Epithelial cell of prostate (primary cell): ENCODE measurements at regions not wholly inside any gene's neighbourhood (a gene's known extent, or its start where the extent isn't known, plus 50 kb on each side); places are given as distances from the start of the nearest gene placed in this dataset.
"Not testable (repeated sequence)": the region's sequence is repeated elsewhere in the genome, so short reads cannot be mapped to it uniquely, and the experiment has no call there.

Source experiments
- DNase-seq: peaks from one replicate; pipeline ENCODE4 v3.0.0-alpha.2; 2011; ENCODE audit warnings: low read depth, low spot score
- H3K27ac ChIP-seq: fragments of 450-650 bp; 2 replicates; pipeline ENCODE4 v1.5.1; 2017; ENCODE audit warnings: mild to moderate bottlenecking

DNA sequence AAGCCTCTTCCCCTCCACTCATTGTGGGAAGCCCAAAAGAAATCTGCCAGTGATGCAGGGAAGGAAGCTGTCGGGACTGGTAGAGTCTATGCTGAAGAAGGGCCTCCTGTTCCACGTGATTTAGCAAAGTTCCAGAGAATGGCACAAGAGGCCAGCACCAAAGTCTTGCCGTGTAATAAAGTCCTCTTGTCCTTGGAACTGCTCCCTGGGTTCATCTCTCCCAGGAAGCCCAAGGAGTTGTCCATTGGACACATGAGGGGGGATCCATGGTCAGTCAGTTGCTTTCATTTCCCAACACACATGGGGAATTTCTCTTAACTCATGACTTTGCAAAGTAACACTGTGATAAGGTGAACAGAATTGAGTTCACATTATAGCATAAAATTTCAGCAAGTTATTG lies 116.1 kb upstream of the RAB4A start:
- no peak overlapping the region for H3K27ac ChIP-seq
- DNase-seq: no peak

DNA sequence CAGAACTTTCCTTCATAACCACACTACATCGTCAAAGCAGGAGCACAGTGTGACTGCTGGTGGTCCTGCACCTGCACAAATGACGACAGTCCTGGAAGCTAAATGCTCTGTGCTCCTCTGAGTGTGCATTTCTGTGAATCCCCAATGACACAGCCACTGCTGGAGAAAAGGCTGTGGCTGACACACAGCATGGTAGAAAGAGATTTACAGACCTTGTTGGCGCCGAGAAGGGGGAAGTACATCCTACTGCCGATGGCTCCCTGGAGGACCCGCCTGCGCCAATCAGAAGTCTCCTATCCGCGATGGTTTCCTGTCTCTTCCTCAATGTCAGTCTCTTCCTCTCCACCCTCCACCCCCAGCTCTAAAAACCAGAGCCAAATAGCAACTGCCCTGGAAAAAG lies 115.4 kb upstream of the RAB4A start:
- DNase-seq: no peak
- H3K27ac ChIP-seq: no peak overlapping the region

GRCh38 chr1:229156872-229157271 lies 114.0 kb upstream of the RAB4A start:
- DNase-seq: no peak
- no peak overlapping the region for H3K27ac ChIP-seq

- DNase-seq: no peak
- H3K27ac ChIP-seq: no peak overlapping the region
Observed at GRCh38 chr1:229157480-229157879, 113.4 kb upstream of the RAB4A start.

GRCh38 chr1:229158341-229158921 lies 112.5 kb upstream of the RAB4A start:
- H3K27ac ChIP-seq: no peak overlapping the region
- DNase-seq: no peak

GRCh38 chr1:229158927-229159326 lies 112.0 kb upstream of the RAB4A start:
- DNase-seq: no peak
- H3K27ac ChIP-seq: no peak overlapping the region

DNA sequence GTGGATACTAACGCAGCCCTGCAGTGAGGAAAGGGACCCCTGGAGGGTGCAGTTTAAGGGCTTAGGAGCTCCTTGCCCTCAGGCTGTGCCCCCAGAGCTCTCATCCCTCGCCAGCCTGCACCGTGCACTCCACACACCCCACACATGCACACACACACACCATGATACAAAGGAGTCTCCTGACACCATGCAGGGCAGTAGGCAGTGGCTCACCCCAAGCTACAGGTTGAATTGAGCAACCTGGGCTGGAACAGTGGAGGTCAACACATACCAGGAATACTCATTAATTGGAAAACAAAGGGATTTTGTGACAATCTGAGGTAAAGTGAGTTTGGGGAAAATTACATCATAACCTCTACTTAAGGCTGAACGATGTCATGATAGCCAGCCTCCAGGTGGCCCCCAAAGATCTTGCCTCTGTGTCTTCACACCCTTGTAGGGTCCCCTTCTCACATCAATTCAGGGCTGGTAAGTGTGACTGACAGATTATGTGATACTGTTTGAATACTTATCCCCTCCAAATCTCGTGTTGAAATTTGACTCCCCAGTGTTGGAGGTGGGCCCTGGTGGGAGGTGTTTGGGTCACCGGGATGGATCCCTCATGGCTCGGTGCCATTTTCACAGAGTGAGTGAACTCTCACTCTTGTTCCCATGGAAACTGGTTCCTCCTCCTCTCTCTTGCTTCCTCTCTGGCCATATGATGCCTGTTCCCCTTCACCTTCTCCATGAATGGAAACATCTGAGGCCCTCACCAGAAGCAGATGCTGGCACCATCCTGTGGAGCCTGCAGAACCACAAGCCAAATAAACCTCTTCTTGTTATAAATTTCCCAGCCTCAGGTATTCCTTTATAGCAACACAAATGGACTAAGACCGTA lies 111.0 kb upstream of the RAB4A start:
- no peak for DNase-seq
- H3K27ac ChIP-seq: no peak overlapping the region

DNA sequence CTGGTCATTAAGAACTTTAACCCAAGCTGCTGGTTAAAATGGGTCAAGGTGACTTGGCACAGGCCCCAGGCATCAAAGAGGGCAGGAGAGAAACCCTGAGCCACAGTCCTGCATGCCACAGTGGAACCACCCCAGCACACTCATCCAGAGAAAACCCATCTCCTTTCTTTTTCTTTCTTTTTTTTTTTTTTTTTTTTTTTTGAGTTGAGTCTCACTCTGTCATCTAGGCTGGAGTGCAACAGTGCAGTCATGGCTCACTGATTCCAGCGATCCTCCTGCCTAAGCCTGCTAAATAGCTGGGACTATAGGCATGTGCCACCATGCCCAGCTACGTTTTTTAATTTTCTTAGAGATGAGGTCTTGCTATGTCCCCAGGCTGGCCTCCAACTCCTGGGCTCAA lies 109.2 kb upstream of the RAB4A start:
- no peak for DNase-seq
- H3K27ac ChIP-seq: no peak overlapping the region

DNA sequence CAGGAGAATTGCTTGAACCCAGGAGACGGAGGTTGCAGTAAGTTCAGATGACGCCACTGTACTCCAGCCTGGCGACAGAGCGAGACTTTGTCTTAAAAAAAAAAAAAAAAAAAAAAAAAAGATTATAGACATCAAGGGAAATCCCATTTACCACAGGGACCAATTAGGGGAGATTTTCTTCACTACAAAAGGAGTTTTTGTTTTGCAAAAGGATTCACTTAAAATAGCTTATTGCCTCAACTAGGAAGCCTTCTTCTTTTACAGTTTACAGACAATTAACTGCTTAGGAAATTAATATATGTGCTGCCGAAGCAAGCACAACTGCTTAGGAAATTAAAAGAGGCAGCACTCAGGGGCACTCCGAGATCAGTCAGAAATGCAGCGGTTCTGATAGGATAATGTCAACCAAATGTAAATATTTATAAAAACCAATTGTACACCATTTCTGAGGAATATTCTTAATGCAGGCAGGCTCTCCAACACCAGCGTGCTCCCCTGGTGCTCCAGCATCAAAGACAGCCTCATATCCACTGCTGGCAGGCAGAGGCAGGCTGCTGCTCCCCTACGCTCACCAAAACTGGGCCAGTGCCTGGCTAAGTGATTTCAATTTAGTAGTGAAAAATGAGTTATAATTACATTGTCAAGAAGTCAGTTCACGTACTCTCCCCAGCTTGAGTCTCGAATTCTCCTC lies 107.9 kb upstream of the RAB4A start:
- DNase-seq: no peak
- no peak overlapping the region for H3K27ac ChIP-seq

DNA sequence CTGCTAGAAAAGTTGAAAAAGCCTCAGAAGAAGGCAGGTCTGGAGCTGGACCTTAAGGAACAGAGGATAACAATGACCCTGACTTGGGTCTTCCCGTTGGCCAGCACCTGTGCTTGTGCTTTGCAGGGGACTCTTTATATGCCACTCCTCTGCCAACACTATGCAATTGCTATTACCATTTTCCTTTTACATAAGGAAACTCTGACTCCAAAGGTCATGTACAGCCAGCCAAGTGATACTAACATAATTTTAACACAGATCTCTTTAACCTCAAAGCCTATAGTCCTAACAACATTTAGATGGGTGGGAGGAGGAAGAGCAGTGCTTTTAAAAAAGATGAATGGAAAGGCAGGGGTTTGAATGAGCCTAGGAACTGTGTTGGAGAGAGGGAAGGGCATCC lies 106.6 kb upstream of the RAB4A start:
- no peak for DNase-seq
- H3K27ac ChIP-seq: no peak overlapping the region

- DNase-seq: no peak
- no peak overlapping the region for H3K27ac ChIP-seq
Observed at GRCh38 chr1:229164836-229165735, 105.8 kb upstream of the RAB4A start.

DNA sequence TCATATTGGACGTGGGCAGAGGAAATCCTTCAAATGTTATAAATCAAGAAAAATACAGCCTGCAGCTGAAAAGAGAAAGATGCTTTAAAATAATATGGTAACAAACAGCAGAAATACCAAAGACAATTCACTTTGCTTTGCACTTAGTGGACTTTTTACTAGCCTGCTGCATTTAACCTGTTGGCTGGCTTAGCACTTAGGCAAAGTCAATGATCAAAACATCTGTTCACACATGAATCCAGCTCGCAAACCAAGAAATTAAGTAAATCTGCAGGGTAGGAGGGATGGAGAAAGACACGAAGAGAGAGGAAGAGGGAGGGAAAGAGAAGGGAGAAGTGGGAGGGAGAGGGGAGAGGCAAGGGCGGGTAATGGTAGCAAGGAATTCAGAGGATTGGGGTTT lies 103.6 kb upstream of the RAB4A start:
- DNase-seq: no peak
- H3K27ac ChIP-seq: no peak overlapping the region

DNA sequence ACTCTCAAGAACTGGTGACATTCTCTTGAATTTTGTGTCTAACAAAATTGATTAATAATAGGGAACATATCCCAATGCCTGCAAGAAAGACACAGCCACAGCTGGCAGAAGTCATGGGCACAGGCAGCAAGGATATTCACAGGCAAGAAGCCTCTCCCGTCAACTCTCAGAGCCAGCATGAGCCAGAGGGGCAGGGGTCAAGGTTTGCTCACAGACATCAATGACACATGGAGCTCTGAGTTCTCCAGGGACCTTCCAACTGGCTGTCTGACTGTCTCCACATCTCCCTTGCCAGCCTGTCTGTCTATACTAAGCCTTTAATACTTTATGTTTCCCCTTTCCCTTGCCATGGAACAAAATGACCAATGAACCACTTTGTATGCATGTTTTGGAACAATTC lies 101.5 kb upstream of the RAB4A start:
- H3K27ac ChIP-seq: no peak overlapping the region
- no peak for DNase-seq

DNA sequence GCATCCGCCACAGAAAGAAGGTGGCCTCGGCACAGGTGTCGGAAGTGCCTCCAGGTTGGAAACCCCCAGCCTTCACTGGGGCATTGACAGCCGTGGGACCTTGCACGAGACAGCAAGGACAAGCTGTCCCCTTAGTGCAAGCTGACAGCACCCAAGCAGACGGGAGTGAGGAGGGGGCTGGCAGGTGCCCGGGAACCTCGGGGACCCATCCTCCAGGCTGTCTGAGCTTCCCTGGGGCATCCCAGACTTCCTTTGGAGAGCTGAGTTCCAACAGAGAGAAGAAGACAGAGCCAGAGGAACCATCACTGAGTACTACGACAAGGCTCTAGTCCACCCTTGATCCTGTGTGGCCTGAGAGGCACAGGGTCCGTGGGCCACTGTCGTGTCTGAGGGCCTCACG lies 100.6 kb upstream of the RAB4A start:
- DNase-seq: no peak
- no peak overlapping the region for H3K27ac ChIP-seq

DNA sequence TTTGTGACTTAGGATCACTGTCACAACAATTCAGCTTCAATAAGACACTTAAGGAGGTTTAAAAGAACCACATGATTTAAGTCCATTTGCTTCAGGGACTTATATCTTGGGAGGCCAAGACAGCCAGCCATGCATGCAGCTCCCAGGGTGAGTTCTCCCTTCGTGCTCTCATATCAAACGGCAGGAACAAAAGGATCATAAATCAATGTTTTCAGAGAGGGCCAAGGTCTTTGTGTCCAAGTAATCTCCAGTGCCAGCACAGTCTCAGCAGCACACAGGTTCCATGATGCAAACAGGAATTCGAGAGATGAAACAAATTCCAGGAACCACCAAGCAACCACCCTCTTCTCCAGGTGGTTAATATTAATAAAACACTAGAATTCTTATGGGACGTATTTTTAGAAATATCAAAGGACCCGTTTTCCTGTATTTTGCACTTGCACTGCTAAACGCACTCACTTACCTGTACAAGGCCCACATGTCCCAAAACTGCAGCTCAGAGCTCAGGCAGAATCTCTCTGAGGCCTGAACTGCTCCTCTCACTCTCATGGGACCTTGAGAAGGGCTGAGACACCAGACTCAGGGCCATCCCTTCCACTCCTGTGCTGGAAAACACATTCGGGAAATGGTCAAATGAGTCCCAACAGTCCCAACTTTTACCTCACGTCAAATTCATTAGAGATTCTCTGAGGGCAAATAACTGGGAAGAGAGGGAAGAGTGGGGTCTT lies 100.0 kb upstream of the RAB4A start:
- no peak overlapping the region for H3K27ac ChIP-seq
- DNase-seq: no peak

DNA sequence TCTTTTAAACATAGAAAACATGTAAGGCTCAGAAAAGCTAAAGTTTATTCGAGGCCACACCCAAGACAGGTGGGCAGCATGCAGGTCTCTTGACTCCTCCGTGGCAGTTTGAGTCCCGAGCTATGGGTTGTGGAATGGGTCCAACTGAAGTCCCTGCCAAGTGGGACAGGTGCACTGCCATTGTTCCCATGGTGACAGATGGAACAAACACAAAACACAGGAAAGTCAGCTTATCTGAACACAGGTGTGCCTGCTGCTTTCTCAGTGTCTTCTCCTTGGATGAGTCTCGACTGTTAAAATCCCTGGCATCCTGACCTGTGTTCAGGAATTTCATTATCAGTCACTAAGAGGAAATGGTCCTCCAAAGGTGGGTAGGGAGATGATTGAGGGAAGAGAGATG lies 99.0 kb upstream of the RAB4A start:
- DNase-seq: no peak

GRCh38 chr1:229173491-229174476 lies 97.1 kb upstream of the RAB4A start:
- DNase-seq, H3K27ac ChIP-seq: not testable (repeated sequence)

More for the DNA sequence above, 99.0 kb upstream of the RAB4A start:
- H3K27ac ChIP-seq: no peak overlapping the region

DNA sequence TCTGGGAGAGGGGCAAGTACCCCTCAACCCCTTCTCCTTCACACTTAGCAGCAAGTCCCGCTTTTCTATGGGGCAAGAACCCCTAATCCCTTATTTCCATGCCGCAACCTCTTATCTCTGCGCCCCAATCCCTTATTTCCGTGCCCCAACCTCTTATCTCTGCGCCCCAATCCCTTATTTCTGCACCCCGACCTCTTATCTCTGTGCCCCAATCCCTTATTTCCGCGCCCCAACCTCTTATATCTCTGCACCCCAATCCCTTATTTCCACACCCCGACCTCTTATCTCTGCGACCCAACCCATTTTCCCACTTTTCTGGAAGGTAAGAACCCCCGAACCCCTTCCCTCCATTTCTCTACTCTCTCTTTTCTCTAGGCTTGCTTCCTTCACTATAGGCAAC lies 95.6 kb upstream of the RAB4A start:
- H3K27ac ChIP-seq, DNase-seq: not testable (repeated sequence)

DNA sequence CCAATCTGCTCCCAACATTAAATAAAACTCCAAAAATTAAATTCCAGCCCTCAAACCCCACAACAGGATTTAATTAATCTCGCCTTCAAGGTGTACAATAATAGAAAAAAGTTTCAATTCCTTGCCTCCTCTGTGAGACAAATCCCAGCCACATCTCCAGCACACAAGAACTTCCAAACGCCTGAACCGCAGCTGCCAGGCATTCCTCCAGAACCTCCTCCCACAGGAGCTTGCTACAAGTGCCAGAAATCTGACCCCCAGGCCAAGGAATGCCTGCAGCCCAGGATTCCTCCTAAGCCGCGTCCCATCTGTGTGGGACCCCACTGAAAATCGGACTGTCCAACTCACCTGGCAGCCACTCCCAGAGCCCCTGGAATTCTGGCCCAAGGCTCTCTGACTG lies 94.5 kb upstream of the RAB4A start:
- not testable (repeated sequence) for H3K27ac ChIP-seq, DNase-seq
